HepG2 (cell line): ENCODE measurements at regions not wholly inside any gene's neighbourhood (a gene's known extent, or its start where the extent isn't known, plus 50 kb on each side); places are given as distances from the start of the nearest gene placed in this dataset.

ENCODE experiments used
- CBX5 ChIP-seq: sonication (generic); formaldehyde crosslinking; IDR thresholded peaks from 2 replicates; pipeline ENCODE4 v1.4.0; 2020; ENCODE audit warnings: missing genetic modification reagents, borderline replicate concordance
- CREB1 ChIP-seq, 2 experiments: fragments of 450-650 bp in 1 of 2; IDR thresholded peaks; 2 replicates each; pipeline ENCODE4 v1.6.1; 2016 to 2017; ENCODE audit warnings: control low read depth in 1 of 2, mild to moderate bottlenecking in 1 of 2, missing compliant biosample characterization in 1 of 2, missing genetic modification characterization in 1 of 2
- EP300 ChIP-seq, 3 experiments: sonication (generic) in 1 of 3; formaldehyde crosslinking in 1 of 3; IDR thresholded peaks; 2 replicates each; pipeline versions ENCODE4 v1.5.1 to v1.6.1; 2011 to 2020; ENCODE audit warnings: low read depth in 2 of 3, low read length in 2 of 3, borderline replicate concordance in 1 of 3, improper control_type of control experiment in 1 of 3, mild to moderate bottlenecking in 1 of 3, missing genetic modification reagents in 1 of 3, moderate library complexity in 1 of 3
- ETV5 ChIP-seq: IDR thresholded peaks from 2 replicates; pipeline ENCODE4 v1.6.1; 2018; ENCODE audit warnings: missing biosample characterization, missing genetic modification reagents, inconsistent platforms, borderline replicate concordance
- KDM2A ChIP-seq: sonication (generic); formaldehyde crosslinking; IDR thresholded peaks from 2 replicates; pipeline ENCODE4 v1.4.0; 2020; ENCODE audit warnings: low read depth, missing genetic modification reagents, borderline replicate concordance
- KDM4B ChIP-seq: sonication (generic); formaldehyde crosslinking; IDR thresholded peaks from 2 replicates; pipeline ENCODE4 v1.4.0; 2020; ENCODE audit warnings: missing genetic modification reagents
- MAFG ChIP-seq: sonication (generic); formaldehyde crosslinking; IDR thresholded peaks from 2 replicates; pipeline ENCODE4 v1.5.1; 2020; ENCODE audit warnings: mild to moderate bottlenecking, missing genetic modification reagents
- MXD4 ChIP-seq: IDR thresholded peaks from 2 replicates; pipeline ENCODE4 v1.6.1; 2016; ENCODE audit warnings: mild to moderate bottlenecking, missing biosample characterization, missing genetic modification reagents
- POLR2G ChIP-seq: fragments of 200-400 bp; formaldehyde crosslinking; IDR thresholded peaks from 2 replicates; pipeline ENCODE4 v1.6.1; 2018; ENCODE audit warnings: mild to moderate bottlenecking, low read depth, low read length, moderate library complexity
- PRDM15 ChIP-seq: sonication (generic); formaldehyde crosslinking; IDR thresholded peaks from 2 replicates; pipeline ENCODE4 v1.4.0; 2020; ENCODE audit warnings: missing genetic modification reagents
- RARA ChIP-seq: IDR thresholded peaks from 2 replicates; pipeline ENCODE4 v1.6.1; 2016; ENCODE audit warnings: missing genetic modification reagents, missing compliant biosample characterization
- RXRA ChIP-seq: sonication (generic); formaldehyde crosslinking; IDR thresholded peaks from 2 replicates; pipeline ENCODE4 v1.5.1; 2020; ENCODE audit warnings: missing genetic modification reagents
- RXRB ChIP-seq: IDR thresholded peaks from 2 replicates; pipeline ENCODE4 v1.6.1; 2016; ENCODE audit warnings: borderline replicate concordance, missing genetic modification reagents, missing compliant biosample characterization
- SNRNP70 ChIP-seq: fragments of 200-400 bp; formaldehyde crosslinking; IDR thresholded peaks from 2 replicates; pipeline ENCODE4 v1.6.1; 2017; ENCODE audit warnings: mild to moderate bottlenecking, low read depth, low read length, moderate library complexity
- SOX5 ChIP-seq: IDR thresholded peaks from 2 replicates; pipeline ENCODE4 v1.6.1; 2016; ENCODE audit warnings: borderline replicate concordance
- TARDBP ChIP-seq: sonication (generic); formaldehyde crosslinking; IDR thresholded peaks from 2 replicates; pipeline ENCODE4 v1.8.0; 2022; ENCODE audit warnings: mild to moderate bottlenecking, missing genetic modification reagents
- YEATS2 ChIP-seq: sonication (generic); formaldehyde crosslinking; IDR thresholded peaks from 2 replicates; pipeline ENCODE4 v1.4.0; 2020; ENCODE audit warnings: missing genetic modification reagents, borderline replicate concordance
- ZBED4 ChIP-seq: sonication (generic); formaldehyde crosslinking; IDR thresholded peaks from 2 replicates; pipeline ENCODE4 v1.4.0; 2020; ENCODE audit warnings: missing genetic modification reagents, borderline replicate concordance
- ZNF225 ChIP-seq: sonication (generic); formaldehyde crosslinking; IDR thresholded peaks from 2 replicates; pipeline ENCODE4 v1.4.0; 2020; ENCODE audit warnings: mild to moderate bottlenecking, missing genetic modification reagents
- ZNF317 ChIP-seq: sonication (generic); formaldehyde crosslinking; IDR thresholded peaks from 2 replicates; pipeline ENCODE4 v1.5.0; 2020; ENCODE audit warnings: mild to moderate bottlenecking, missing genetic modification reagents
- ZNF367 ChIP-seq: sonication (generic); formaldehyde crosslinking; IDR thresholded peaks from 2 replicates; pipeline ENCODE4 v1.4.0; 2020; ENCODE audit warnings: missing genetic modification reagents, borderline replicate concordance
- ZNF737 ChIP-seq: sonication (generic); formaldehyde crosslinking; IDR thresholded peaks from 2 replicates; pipeline ENCODE4 v1.5.0; 2020; ENCODE audit warnings: missing genetic modification reagents, mild to moderate bottlenecking, borderline replicate concordance
- ZNF816 ChIP-seq: sonication (generic); formaldehyde crosslinking; IDR thresholded peaks from 2 replicates; pipeline ENCODE4 v1.8.0; 2022; ENCODE audit warnings: missing genetic modification reagents, mild to moderate bottlenecking, borderline replicate concordance
- ZSCAN29 ChIP-seq: sonication (generic); formaldehyde crosslinking; conservative IDR thresholded peaks from 2 replicates; pipeline ENCODE4 v1.4.0; 2020; ENCODE audit warnings: mild to moderate bottlenecking, missing genetic modification reagents

DNA sequence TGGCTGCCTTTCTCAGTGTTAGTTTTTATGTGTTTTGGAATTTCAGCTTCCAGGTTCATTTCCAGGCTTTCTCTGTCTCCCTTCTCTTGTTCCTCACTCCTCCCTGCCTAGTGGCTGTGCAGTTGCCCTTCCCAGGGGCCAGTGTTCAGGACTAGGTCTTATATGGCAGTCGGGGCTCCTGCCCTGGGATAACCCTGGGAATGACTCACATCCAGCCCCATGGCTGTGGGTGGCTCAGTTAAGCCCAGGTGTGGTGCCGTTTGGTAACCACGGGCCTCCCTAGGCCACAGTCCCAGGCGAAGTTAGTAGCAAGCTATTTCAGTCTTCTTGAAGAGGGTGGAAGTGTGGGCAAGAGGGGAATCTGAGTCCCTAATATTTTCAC lies 57.4 kb upstream of the DDR1 start (continued):
- TF ChIP-seq RXRA (CRISPR knock-in tag) (peak; percentile 94), ZNF816 (CRISPR knock-in tag) (no peak), ZBED4 (CRISPR knock-in tag) (peak; percentile 72; the same call in 1 of the 2 replicates), KDM4B (CRISPR knock-in tag) (no peak), ETV5 (peak; percentile 62; the same call in 1 of the 2 replicates), SOX5 (CRISPR knock-in tag) (peak; percentile 40; the same call in 1 of the 2 replicates), MXD4 (CRISPR knock-in tag) (peak; percentile 47; the same call in 1 of the 2 replicates), ZNF317 (CRISPR knock-in tag) (0 out of 2 replicates have a peak, but pooled peaks have one; percentile 34), EP300 (IDR thresholded peaks at IDR 0.05; ENCODE audit: low read depth in 2 of 2, low read length in 2 of 2) (peak in 1 of 2 experiments; percentile 13; a peak in 1 of 4 replicates), EP300 (CRISPR knock-in tag; IDR thresholded peaks at IDR 0.05; ENCODE audit: borderline replicate concordance) (peak; percentile 65; the same call in 1 of the 2 replicates), ZNF367 (CRISPR knock-in tag) (no peak), PRDM15 (CRISPR knock-in tag) (peak; percentile 93), MAFG (CRISPR knock-in tag) (no peak), CBX5 (CRISPR knock-in tag) (peak; percentile 84; the same call in 1 of the 2 replicates), ZNF225 (CRISPR knock-in tag) (no peak), ZNF737 (no peak), TARDBP (CRISPR knock-in tag) (no peak), KDM2A (CRISPR knock-in tag) (no peak), SNRNP70 (no peak), ZSCAN29 (CRISPR knock-in tag) (no peak), POLR2G (peak; percentile 58), CREB1 (IDR thresholded peaks at IDR 0.05) (no peak), CREB1 (CRISPR knock-in tag; IDR thresholded peaks at IDR 0.05) (peak; percentile 22; the same call in 1 of the 2 replicates), RARA (CRISPR knock-in tag) (peak; percentile 72), RXRB (CRISPR knock-in tag) (peak; percentile 96), YEATS2 (CRISPR knock-in tag) (peak; percentile 30; the same call in 1 of the 2 replicates)
